CD4-positive, alpha-beta memory T cell (primary cell): ENCODE measurements at regions not wholly inside any gene's neighbourhood (a gene's known extent, or its start where the extent isn't known, plus 50 kb on each side); places are given as distances from the start of the nearest gene placed in this dataset.

Experiments used
- CTCF ChIA-PET: fragments of 350-600 bp; sonication (Branson Sonifier 250); formaldehyde crosslinking; loops from one replicate; lab custom pipeline; 2021; ENCODE audit warnings: inconsistent platforms; ENCODE audit not compliant: partially characterized antibody; lab: Charles Lee
- POLR2A ChIA-PET: fragments of 350-600 bp; sonication (Branson Sonifier 250); formaldehyde crosslinking; loops from one replicate; lab custom pipeline; 2021; ENCODE audit not compliant: partially characterized antibody; lab: Charles Lee
- DNase-seq, 5 donors: peaks; one replicate each; pipeline versions ENCODE4 v3.0.0 to v3.0.0-alpha.2; 2020 to 2022; ENCODE audit warnings: mixed read lengths in 1 of 5
- H3K27ac ChIP-seq: one replicate; pipeline ENCODE4 v1.7.0; 2013; ENCODE audit warnings: low read depth, low read length
- H3K27me3 ChIP-seq: 2 replicates; pipeline ENCODE4 v1.7.0; 2013; ENCODE audit warnings: mild to moderate bottlenecking, low read length, moderate library complexity; ENCODE audit not compliant: insufficient read depth
- H3K36me3 ChIP-seq: 2 replicates; pipeline ENCODE4 v1.7.0; 2013; ENCODE audit warnings: mild to moderate bottlenecking, low read length, moderate library complexity; ENCODE audit not compliant: insufficient read depth
- H3K4me1 ChIP-seq: 2 replicates; pipeline ENCODE4 v1.7.0; 2013; ENCODE audit warnings: mild to moderate bottlenecking, low read length, moderate library complexity; ENCODE audit not compliant: insufficient read depth
- H3K4me3 ChIP-seq, 2 donors: one replicate each; pipeline ENCODE4 v1.7.0; 2013; ENCODE audit warnings: low read length in 2 of 2, mild to moderate bottlenecking in 1 of 2
- H3K9me3 ChIP-seq, 2 donors: one replicate each; pipeline ENCODE4 v1.7.0; 2013; ENCODE audit warnings: low read length in 2 of 2, control low read depth in 1 of 2; ENCODE audit not compliant: control insufficient read depth in 1 of 2
- H3K27ac Mint-ChIP-seq, 7 donors: one replicate each; pipeline ENCODE4 v1.8.0; 2020 to 2021; ENCODE audit warnings: mixed read lengths in 7 of 7, mild to moderate bottlenecking in 6 of 7, inconsistent platforms in 3 of 7, moderate library complexity in 3 of 7
- H3K27me3 Mint-ChIP-seq, 2 donors: one replicate each; pipeline ENCODE4 v1.8.0; 2020 to 2021; ENCODE audit warnings: mixed read lengths in 2 of 2
- H3K36me3 Mint-ChIP-seq, 2 donors: one replicate each; pipeline ENCODE4 v1.8.0; 2020 to 2021; ENCODE audit warnings: mixed read lengths in 2 of 2, inconsistent platforms in 1 of 2, mild to moderate bottlenecking in 1 of 2
- H3K4me1 Mint-ChIP-seq, 4 donors: one replicate each; pipeline ENCODE4 v1.8.0; 2020 to 2021; ENCODE audit warnings: mixed read lengths in 4 of 4, mild to moderate bottlenecking in 1 of 4
- H3K4me3 Mint-ChIP-seq, 8 donors: one replicate each; pipeline ENCODE4 v1.8.0; 2020 to 2021; ENCODE audit warnings: mixed read lengths in 8 of 8, mild to moderate bottlenecking in 7 of 8, moderate library complexity in 6 of 8, inconsistent platforms in 3 of 8
- H3K9me3 Mint-ChIP-seq, 8 donors: one replicate each; pipeline ENCODE4 v1.8.0; 2020 to 2021; ENCODE audit warnings: mixed read lengths in 8 of 8, mild to moderate bottlenecking in 5 of 8, inconsistent platforms in 3 of 8, moderate library complexity in 1 of 8
- intact Hi-C: fragments of 100-400 bp; cut with micrococcal nuclease; formaldehyde crosslinking; loops from one replicate; pipeline ENCODE4 v1.15.1; 2023

DNA sequence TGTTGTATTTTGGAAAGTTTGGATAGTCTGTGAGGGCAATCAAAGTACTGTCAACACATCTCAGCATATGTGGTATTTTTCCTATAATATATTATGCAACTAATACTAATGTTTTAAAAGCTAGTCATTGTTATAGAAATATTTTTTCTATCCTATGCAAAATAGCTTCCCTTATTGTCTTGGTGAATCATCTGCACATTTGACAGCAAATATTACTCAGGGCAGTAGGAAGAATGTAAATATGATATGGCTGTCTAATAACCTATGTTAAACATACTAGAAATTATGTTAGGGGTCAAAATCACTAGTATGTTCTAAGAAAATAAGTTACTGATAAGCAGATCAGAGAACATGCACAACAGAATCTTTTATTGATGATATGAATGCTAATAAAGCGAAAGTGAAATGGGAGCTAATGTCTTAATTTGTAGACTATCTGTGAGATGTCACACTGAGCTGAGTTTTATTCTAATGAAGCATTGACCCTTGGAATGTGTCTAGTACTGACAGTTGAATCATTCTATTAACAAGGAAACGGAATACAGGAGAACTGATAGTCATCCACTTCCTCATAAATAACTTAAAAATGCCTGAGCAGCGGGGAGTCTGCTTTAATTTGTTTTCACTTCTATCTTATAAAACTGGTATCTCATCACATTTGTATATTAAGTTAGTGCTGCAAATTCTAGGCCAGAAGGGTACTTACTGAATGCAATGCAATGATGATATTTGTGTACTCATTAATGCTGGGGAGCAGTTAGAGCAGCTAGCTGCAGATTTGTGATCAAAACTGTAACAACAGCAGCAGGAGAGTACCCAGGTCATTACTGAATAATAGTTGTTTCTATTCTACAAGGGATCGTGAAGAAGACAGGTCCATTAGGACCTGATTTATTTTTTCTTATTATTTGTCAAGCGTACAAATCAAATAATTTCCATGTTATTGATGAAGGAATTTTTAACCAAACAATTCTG, 440.3 kb upstream of the AADAT start:
- Mint-ChIP-seq H3K4me1 (no peaks in the 10 kb centered on the region), H3K9me3 (peaks cover 0 to 8% (median 2%) of the 10 kb centered on the region in 8 donors), H3K36me3 (no peaks in the 10 kb centered on the region), H3K27me3 (no peaks in the 10 kb centered on the region), H3K27ac (no peak overlapping the region), H3K4me3 (no peak overlapping the region)
- DNase-seq = no peak
- Histone ChIP-seq H3K36me3 (no peaks in the 10 kb centered on the region), H3K27ac (no peak overlapping the region), H3K27me3 (no peaks in the 10 kb centered on the region), H3K4me3 (no peak overlapping the region), H3K9me3 (no peaks in the 10 kb centered on the region), H3K4me1 (no peaks in the 10 kb centered on the region)
- POLR2A ChIA-PET = no interaction called here
- intact Hi-C loops = no loop called here
- CTCF ChIA-PET = no interaction called here

DNA sequence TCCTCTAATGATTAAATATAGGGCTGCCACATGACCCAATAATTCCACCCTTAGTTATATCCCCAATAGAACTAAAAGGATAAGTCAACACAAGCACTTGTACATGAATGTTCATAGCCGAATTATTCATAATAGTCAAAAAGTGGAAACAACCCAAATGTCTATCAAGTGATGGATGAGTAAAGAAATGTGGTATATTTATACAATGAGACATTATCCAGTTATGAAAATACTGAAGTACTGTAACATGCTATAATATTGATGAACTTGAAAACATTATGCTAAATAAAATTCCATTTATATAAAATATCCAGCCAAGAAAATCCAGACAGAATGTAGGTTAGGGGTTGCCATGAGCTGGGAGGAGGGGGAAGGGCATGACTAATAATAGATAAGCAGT, 436.7 kb upstream of the AADAT start:
- POLR2A ChIA-PET = no interaction called here
- no peaks in the 10 kb centered on the region for H3K4me1 ChIP-seq
- H3K27me3 ChIP-seq = no peaks in the 10 kb centered on the region
- peaks cover 0 to 4% (median 0%) of the 10 kb centered on the region in 8 donors for H3K9me3 Mint-ChIP-seq
- intact Hi-C loops = no loop called here
- CTCF ChIA-PET = no interaction called here
- H3K36me3 ChIP-seq = no peaks in the 10 kb centered on the region
- no peaks in the 10 kb centered on the region for H3K36me3 Mint-ChIP-seq
- DNase-seq = no peak
- H3K4me3 Mint-ChIP-seq = no peak overlapping the region
- no peak overlapping the region for H3K27ac ChIP-seq
- no peaks in the 10 kb centered on the region for H3K4me1 Mint-ChIP-seq
- peak overlapping the region in 1 of 7 donors; percentile 47 for H3K27ac Mint-ChIP-seq
- H3K4me3 ChIP-seq = no peak overlapping the region
- no peaks in the 10 kb centered on the region for H3K27me3 Mint-ChIP-seq
- H3K9me3 ChIP-seq = no peaks in the 10 kb centered on the region

DNA sequence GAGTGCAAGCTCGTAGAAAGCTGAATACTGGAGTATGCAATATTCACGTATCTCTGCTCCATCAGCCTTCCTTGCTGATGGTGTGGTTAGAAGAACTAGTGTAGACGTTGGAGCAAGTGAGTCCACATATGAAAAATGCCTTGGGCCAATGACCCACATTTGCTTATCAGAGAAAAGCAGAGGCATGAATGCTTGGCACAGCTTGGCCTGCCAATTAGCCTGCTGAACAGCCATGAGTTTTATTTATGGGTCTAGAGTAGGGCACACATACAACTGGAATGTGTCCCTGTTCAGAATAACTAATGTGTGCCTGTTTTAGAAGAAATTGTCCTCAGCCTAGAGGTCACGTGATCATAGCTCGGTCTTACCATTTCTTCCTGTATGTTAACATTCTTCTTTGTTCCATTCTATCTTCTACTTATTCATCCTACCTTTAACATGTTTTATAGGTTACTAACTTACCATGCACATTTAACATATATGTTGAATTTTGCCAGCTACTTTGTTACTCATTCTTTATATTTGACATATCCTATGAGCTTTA, 432.7 kb upstream of the AADAT start:
- Histone ChIP-seq H3K4me3 (no peak overlapping the region), H3K27ac (no peak overlapping the region)
- POLR2A ChIA-PET = no interaction called here

DNA sequence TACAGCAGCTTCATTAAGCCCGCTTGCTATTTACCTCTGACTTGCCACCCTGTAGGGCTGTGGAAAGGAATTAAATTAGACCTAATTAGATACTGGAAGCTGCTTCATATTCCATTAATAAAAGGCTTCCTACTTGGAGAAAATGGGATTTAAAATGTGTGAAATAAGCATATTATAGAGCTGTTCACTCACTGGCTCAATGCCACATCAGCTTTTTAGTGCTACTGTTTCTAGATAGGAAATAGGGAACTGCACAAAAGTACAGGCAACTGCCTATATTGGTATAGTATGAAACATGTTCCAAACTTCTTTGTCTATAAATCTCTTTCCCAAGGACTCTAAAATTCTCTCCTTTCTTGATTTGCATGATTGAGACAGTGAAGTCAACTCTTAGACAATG, 407.9 kb upstream of the AADAT start:
- no peaks in the 10 kb centered on the region for H3K27me3 Mint-ChIP-seq
- Histone ChIP-seq H3K27ac (no peak overlapping the region), H3K9me3 (no peaks in the 10 kb centered on the region), H3K4me3 (no peak overlapping the region), H3K4me1 (no peaks in the 10 kb centered on the region), H3K27me3 (no peaks in the 10 kb centered on the region), H3K36me3 (no peaks in the 10 kb centered on the region)
- ChIA-PET CTCF (no interaction called here), POLR2A (no interaction called here)
- H3K4me3 Mint-ChIP-seq = no peak overlapping the region
- no peaks in the 10 kb centered on the region for H3K36me3 Mint-ChIP-seq
- H3K9me3 Mint-ChIP-seq = peaks cover 0 to 10% (median 4%) of the 10 kb centered on the region in 8 donors
- no peak for DNase-seq
- no peaks in the 10 kb centered on the region for H3K4me1 Mint-ChIP-seq
- no peak overlapping the region for H3K27ac Mint-ChIP-seq
- intact Hi-C loops = no loop called here

More for the DNA sequence above, 432.7 kb upstream of the AADAT start:
- Histone ChIP-seq H3K27me3 (no peaks in the 10 kb centered on the region), H3K4me1 (no peaks in the 10 kb centered on the region), H3K9me3 (no peaks in the 10 kb centered on the region), H3K36me3 (no peaks in the 10 kb centered on the region)
- no peaks in the 10 kb centered on the region for H3K36me3 Mint-ChIP-seq
- CTCF ChIA-PET = no interaction called here
- H3K27ac Mint-ChIP-seq = no peak overlapping the region
- intact Hi-C loops = no loop called here
- peaks cover 0 to 6% (median 0%) of the 10 kb centered on the region in 8 donors for H3K9me3 Mint-ChIP-seq
- no peaks in the 10 kb centered on the region for H3K27me3 Mint-ChIP-seq
- H3K4me1 Mint-ChIP-seq = no peaks in the 10 kb centered on the region
- no peak overlapping the region for H3K4me3 Mint-ChIP-seq
- DNase-seq = no peak

DNA sequence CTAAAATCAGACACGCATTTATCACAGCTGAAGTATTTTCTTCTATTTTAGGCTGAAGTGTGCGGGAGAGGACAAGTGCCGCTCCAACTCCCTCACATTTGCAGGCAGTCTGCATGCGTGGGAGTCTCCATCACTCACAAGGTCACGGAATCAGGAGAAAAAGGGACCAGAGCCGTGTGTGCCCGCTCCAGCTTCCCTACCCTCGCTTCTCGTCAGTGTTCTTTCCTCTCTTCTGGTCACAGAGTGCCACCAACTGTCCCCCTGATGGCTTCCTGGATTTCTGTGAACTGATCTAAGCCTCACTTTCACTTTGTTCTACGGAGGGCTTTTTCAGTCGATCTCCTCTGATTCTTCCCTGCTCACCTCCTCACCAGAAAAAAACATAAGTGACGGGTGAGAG, 407.4 kb upstream of the AADAT start:
- no peak overlapping the region for H3K27ac ChIP-seq
- H3K9me3 ChIP-seq = no peaks in the 10 kb centered on the region
- Mint-ChIP-seq H3K4me1 (no peaks in the 10 kb centered on the region), H3K36me3 (no peaks in the 10 kb centered on the region), H3K27ac (no peak overlapping the region), H3K4me3 (peak overlapping the region in 5 of 8 donors; percentile 9 to 71 (median 23)), H3K9me3 (peaks cover 0 to 8% (median 4%) of the 10 kb centered on the region in 8 donors), H3K27me3 (no peaks in the 10 kb centered on the region)
- H3K4me3 ChIP-seq = no peak overlapping the region
- CTCF ChIA-PET = no interaction called here
- DNase-seq = no peak
- H3K4me1 ChIP-seq = no peaks in the 10 kb centered on the region
- no peaks in the 10 kb centered on the region for H3K27me3 ChIP-seq
- POLR2A ChIA-PET = no interaction called here
- intact Hi-C loops = no loop called here
- H3K36me3 ChIP-seq = no peaks in the 10 kb centered on the region

DNA sequence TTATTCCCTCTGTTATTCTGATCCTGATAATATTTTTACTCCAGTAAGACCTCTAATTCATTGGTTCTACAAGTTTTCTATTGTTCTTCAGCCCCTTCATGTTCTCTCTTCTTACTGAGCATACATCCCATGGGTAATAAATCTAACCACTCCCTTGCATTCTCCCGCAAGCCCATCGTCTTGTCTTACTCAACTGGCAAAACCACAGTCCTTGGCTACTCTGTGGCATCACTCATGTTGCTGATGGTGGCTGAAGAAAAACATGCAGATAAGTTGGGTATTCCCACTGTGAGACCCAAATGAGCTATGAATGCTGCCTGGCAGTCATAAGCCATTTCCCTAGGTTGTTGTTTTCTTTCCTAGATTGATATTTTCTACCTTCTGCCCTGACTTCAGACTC, 402.2 kb upstream of the AADAT start:
- H3K27ac Mint-ChIP-seq = no peak overlapping the region
- no peaks in the 10 kb centered on the region for H3K4me1 Mint-ChIP-seq
- intact Hi-C loops = no loop called here
- peaks cover 0 to 6% (median under 1%) of the 10 kb centered on the region in 8 donors for H3K9me3 Mint-ChIP-seq
- Histone ChIP-seq H3K27ac (no peak overlapping the region), H3K4me3 (no peak overlapping the region), H3K27me3 (no peaks in the 10 kb centered on the region), H3K9me3 (no peaks in the 10 kb centered on the region), H3K36me3 (no peaks in the 10 kb centered on the region), H3K4me1 (no peaks in the 10 kb centered on the region)
- CTCF ChIA-PET = no interaction called here
- DNase-seq = no peak
- no peaks in the 10 kb centered on the region for H3K27me3 Mint-ChIP-seq
- no peak overlapping the region for H3K4me3 Mint-ChIP-seq
- no peaks in the 10 kb centered on the region for H3K36me3 Mint-ChIP-seq
- POLR2A ChIA-PET = no interaction called here

DNA sequence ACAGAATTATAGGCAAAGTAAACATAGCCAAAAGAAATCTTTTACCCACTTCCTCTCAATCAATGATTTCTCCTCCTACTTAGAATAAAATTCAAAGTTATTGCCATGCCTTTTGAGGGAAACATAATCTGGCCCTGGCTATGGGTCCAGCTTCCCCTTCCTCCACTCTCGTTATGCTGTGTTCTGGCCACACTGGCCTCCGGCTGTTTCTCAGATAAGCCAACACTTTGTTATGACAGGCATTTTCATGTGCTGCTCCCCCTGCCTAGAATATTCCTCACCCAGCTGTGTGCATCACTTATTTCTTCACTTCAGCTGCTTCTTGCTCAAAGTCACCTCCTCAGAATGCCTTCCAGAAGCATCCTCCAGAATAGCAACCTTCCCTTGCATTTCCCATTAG, 386.6 kb upstream of the AADAT start:
- Histone ChIP-seq H3K4me1 (no peaks in the 10 kb centered on the region), H3K36me3 (no peaks in the 10 kb centered on the region), H3K4me3 (no peak overlapping the region), H3K9me3 (no peaks in the 10 kb centered on the region), H3K27me3 (no peaks in the 10 kb centered on the region), H3K27ac (no peak overlapping the region)
- intact Hi-C loops = no loop called here
- H3K4me1 Mint-ChIP-seq = no peaks in the 10 kb centered on the region
- no peaks in the 10 kb centered on the region for H3K27me3 Mint-ChIP-seq
- peaks cover 0 to 4% (median 0%) of the 10 kb centered on the region in 8 donors for H3K9me3 Mint-ChIP-seq
- DNase-seq = no peak
- ChIA-PET CTCF (no interaction called here), POLR2A (no interaction called here)
- H3K36me3 Mint-ChIP-seq = no peaks in the 10 kb centered on the region
- peak overlapping the region in 1 of 7 donors; percentile 25 for H3K27ac Mint-ChIP-seq
- H3K4me3 Mint-ChIP-seq = no peak overlapping the region
